Bronchial epithelial cell (primary cell): ENCODE measurements at regions not wholly inside any gene's neighbourhood (a gene's known extent, or its start where the extent isn't known, plus 50 kb on each side); places are given as distances from the start of the nearest gene placed in this dataset.

Source experiments
- DNase-seq: peaks from one replicate; pipeline ENCODE4 v3.0.0-alpha.2; 2010; ENCODE audit warnings: low read depth
- FAIRE-seq: peaks from 2 replicates; lab custom pipeline; 2011; peaks lifted over from hg19 to GRCh38; lab: Jason Lieb, UNC
- H3K27me3 ChIP-seq: 2 replicates; pipeline ENCODE4 v1.5.1; 2011; ENCODE audit warnings: low read length; ENCODE audit not compliant: control insufficient read depth, insufficient read depth
- H3K36me3 ChIP-seq: 2 replicates; pipeline ENCODE4 v1.5.1; 2011; ENCODE audit warnings: low read length; ENCODE audit not compliant: control insufficient read depth, insufficient read depth
- H3K4me3 ChIP-seq: 2 replicates; pipeline ENCODE4 v1.5.1; 2011; ENCODE audit warnings: mild to moderate bottlenecking, low read depth, low read length, control low read depth
- TF ChIP-seq, protein P1 (sequence below): IDR thresholded peaks from 2 replicates; pipeline ENCODE4 v1.5.1; 2011; ENCODE audit warnings: mild to moderate bottlenecking, moderate library complexity, low read length, control low read depth, inconsistent platforms; ENCODE audit not compliant: insufficient read depth, severe bottlenecking

DNA sequence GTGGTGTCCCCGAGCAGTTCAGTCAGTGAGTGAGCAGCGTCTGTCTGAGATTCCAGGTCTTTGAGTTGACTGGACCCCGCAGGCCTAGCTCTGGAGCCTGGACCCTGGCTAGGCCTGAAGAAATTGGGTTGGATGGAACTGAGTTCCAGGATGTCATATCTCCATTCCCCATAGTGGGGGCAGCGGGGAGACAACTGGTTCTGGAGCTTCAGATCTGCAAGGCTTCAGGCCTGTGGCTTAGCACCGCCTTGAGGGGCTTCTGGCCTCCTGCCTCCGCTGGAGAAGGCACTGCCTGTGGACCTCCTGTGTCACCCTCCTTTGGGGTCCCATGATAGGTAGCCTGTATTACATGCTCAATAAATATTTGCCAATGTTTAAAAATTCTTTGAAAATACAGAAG lies 288.4 kb upstream of the ID2 start:
- no peak for DNase-seq
- no peak for FAIRE-seq
- TF ChIP-seq, protein P1, sequence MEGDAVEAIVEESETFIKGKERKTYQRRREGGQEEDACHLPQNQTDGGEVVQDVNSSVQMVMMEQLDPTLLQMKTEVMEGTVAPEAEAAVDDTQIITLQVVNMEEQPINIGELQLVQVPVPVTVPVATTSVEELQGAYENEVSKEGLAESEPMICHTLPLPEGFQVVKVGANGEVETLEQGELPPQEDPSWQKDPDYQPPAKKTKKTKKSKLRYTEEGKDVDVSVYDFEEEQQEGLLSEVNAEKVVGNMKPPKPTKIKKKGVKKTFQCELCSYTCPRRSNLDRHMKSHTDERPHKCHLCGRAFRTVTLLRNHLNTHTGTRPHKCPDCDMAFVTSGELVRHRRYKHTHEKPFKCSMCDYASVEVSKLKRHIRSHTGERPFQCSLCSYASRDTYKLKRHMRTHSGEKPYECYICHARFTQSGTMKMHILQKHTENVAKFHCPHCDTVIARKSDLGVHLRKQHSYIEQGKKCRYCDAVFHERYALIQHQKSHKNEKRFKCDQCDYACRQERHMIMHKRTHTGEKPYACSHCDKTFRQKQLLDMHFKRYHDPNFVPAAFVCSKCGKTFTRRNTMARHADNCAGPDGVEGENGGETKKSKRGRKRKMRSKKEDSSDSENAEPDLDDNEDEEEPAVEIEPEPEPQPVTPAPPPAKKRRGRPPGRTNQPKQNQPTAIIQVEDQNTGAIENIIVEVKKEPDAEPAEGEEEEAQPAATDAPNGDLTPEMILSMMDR, result no peak
- Histone ChIP-seq H3K36me3 (no peaks in the 10 kb centered on the region), H3K4me3 (no peak overlapping the region), H3K27me3 (no peaks in the 10 kb centered on the region)

GRCh38 chr2:8394131-8394530 lies 287.7 kb upstream of the ID2 start:
- DNase-seq (no peak), FAIRE-seq (no peak)
- H3K36me3 ChIP-seq, result no peaks in the 10 kb centered on the region
- no peak overlapping the region for H3K4me3 ChIP-seq
- no peaks in the 10 kb centered on the region for H3K27me3 ChIP-seq
- TF ChIP-seq, protein P1, result no peak

DNA sequence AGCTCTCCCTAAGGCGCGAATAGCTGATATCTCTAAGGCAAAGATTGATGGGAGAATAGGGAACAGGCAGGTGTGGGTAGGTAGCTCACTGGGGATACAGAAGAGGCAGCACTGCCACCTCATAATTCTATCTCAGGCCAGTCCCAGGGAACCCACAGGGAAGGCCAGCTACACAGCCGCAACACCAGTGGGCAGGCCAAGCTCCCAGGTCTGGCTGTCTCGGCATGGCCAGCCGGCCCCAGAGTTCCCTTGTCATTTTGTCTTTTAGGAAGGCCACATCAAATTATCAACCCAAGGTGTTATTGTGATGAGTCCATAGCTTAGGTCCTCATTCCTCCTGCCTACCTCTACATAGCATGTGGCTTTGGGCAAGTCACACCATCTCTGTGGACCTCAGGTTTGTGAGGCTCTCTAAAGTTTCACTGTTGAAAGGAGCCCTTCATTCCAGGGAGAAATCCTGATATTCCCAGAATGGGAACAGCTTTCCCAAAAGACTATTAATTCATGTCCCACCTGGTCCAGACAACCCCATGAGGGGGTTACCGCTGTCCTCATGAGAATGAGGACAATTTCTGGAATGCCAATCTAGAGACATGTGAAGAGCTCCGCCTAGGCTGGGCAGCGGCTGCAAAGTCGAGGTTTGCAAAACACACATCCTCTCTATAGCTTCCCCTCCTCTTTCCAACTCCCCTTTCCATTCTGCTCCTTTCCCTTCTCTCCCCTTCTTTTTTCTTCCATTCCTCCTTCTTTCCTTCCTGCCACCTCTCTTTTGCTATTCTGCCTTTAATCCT lies 287.1 kb upstream of the ID2 start:
- FAIRE-seq, result no peak
- no peak for DNase-seq
- Histone ChIP-seq H3K36me3 (no peaks in the 10 kb centered on the region), H3K27me3 (no peaks in the 10 kb centered on the region), H3K4me3 (no peak overlapping the region)
- TF ChIP-seq, protein P1, result no peak

GRCh38 chr2:8395718-8396117 lies 286.1 kb upstream of the ID2 start:
- Histone ChIP-seq H3K36me3 (no peaks in the 10 kb centered on the region), H3K27me3 (no peaks in the 10 kb centered on the region), H3K4me3 (no peak overlapping the region)
- TF ChIP-seq, protein P1, result no peak
- FAIRE-seq, result no peak
- no peak for DNase-seq

GRCh38 chr2:8398040-8398668 lies 283.7 kb upstream of the ID2 start:
- DNase-seq (no peak), FAIRE-seq (peak; percentile 91)
- no peaks in the 10 kb centered on the region for H3K36me3 ChIP-seq
- no peaks in the 10 kb centered on the region for H3K27me3 ChIP-seq
- TF ChIP-seq, protein P1, result no peak
- H3K4me3 ChIP-seq, result no peak overlapping the region
